GM12892 (cell line): ENCODE measurements at regions not wholly inside any gene's neighbourhood (a gene's known extent, or its start where the extent isn't known, plus 50 kb on each side); places are given as distances from the start of the nearest gene placed in this dataset.

ENCODE experiments used
- DNase-seq: peaks from one replicate; pipeline ENCODE4 v3.0.0; 2011; ENCODE audit not compliant: insufficient read length
- FAIRE-seq: peaks from 2 replicates; lab custom pipeline; 2011; peaks lifted over from hg19 to GRCh38; lab: Jason Lieb, UNC
- POLR2A ChIP-seq: IDR thresholded peaks from 2 replicates; pipeline ENCODE4 v1.6.1; 2011; ENCODE audit warnings: low read depth, low read length, control low read depth
- POLR2AphosphoS5 ChIP-seq: IDR thresholded peaks from 2 replicates; pipeline ENCODE4 v1.6.1; 2011; ENCODE audit warnings: low read depth, low read length, control low read depth
- TAF1 ChIP-seq: IDR thresholded peaks from 2 replicates; pipeline ENCODE4 v1.6.1; 2011; ENCODE audit warnings: low read depth, mild to moderate bottlenecking, control low read depth, low read length, borderline replicate concordance

DNA sequence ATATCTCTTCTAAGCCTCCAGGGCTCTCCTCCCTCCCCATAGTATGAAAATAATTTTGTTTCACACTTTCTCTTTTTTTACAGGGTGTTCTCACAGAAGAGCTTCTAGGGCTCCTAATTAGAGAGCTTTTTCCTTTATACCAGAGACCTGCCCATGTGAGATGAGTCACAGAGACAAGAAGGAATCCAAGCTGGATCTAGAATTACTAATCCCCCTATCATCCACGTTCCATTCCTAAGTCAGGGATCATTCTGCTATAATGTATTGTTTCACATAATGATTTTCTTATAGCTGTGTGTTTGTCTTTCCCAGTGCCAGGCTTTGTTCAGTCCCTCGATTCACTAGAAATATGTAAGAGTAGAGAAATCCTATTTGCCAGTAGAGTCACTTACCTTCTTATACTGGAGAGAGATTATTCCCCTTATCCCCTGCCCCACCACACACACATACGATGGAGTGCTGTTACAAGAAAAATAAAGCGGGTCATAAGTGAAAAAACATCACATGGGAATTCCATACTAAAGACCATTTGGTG is 778.3 kb upstream of the LRRC4C start:
- no peak for FAIRE-seq
- no peak for TF ChIP-seq TAF1
- TF ChIP-seq POLR2A, result no peak
- no peak for TF ChIP-seq POLR2AphosphoS5
- DNase-seq, result no peak

- no peak for DNase-seq
Observed at GRCh38 chr11:42239188-42239587, 779.7 kb upstream of the LRRC4C start.

GRCh38 chr11:42243385-42243784 is 783.9 kb upstream of the LRRC4C start:
- TF ChIP-seq TAF1 (no peak), POLR2AphosphoS5 (no peak), POLR2A (no peak)
- no peak for FAIRE-seq

More at GRCh38 chr11:42239188-42239587, 779.7 kb upstream of the LRRC4C start:
- no peak for FAIRE-seq
- TF ChIP-seq TAF1 (no peak), POLR2AphosphoS5 (no peak), POLR2A (no peak)

DNA sequence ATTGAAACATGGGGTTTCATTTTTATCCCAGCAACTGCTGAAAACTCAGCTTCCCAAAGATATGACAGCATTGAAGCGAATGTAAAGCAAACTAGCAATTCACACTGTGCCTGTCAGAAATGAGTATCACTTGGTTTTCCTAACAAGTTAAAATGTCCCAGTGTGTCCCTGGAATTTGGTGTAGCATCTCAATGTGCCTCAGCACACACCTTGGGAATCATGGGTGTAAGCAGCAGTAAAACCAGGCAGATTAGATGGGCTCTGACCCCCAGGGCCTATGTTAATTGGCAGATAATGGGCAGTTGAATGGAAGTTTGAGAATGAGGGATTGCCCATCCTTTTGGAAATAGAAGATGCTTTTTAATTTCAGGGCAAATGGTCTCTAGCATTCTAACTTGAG is 784.9 kb upstream of the LRRC4C start:
- FAIRE-seq (no peak), DNase-seq (no peak)
- TF ChIP-seq POLR2AphosphoS5 (no peak), TAF1 (no peak), POLR2A (no peak)

More at GRCh38 chr11:42243385-42243784, 783.9 kb upstream of the LRRC4C start:
- no peak for DNase-seq

GRCh38 chr11:42249401-42249800 is 789.9 kb upstream of the LRRC4C start:
- FAIRE-seq (no peak), DNase-seq (no peak)
- TF ChIP-seq TAF1, result no peak
- no peak for TF ChIP-seq POLR2A
- no peak for TF ChIP-seq POLR2AphosphoS5

GRCh38 chr11:42249956-42250355 is 790.5 kb upstream of the LRRC4C start:
- no peak for FAIRE-seq
- TF ChIP-seq POLR2A, result no peak
- TF ChIP-seq POLR2AphosphoS5, result no peak
- no peak for DNase-seq

GRCh38 chr11:42251984-42252383 is 792.5 kb upstream of the LRRC4C start:
- no peak for DNase-seq
- no peak for FAIRE-seq
- TF ChIP-seq POLR2A, result no peak
- no peak for TF ChIP-seq POLR2AphosphoS5
- no peak for TF ChIP-seq TAF1

GRCh38 chr11:42253156-42253555 is 793.7 kb upstream of the LRRC4C start:
- FAIRE-seq, result no peak
- no peak for DNase-seq
- no peak for TF ChIP-seq POLR2A
- TF ChIP-seq POLR2AphosphoS5, result no peak
- TF ChIP-seq TAF1, result no peak

DNA sequence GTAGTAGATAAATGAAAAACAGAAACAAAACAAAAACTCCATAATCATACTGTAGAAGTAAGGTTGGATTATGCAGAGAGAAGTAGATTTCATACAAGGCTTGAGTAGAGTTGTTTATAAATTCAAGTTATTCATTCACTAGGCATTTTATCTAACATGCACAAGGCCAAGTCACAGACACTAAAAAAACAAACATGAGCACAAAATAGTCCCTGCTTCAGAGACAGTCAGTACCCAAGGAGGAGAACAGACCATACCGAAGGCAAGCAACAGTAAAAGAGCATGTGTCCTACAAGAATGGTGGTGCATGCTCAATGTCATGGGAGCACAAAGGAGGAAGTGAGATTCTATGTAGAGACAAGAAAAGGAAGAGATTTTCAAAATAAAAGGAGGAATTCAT is 796.5 kb upstream of the LRRC4C start:
- TF ChIP-seq TAF1 (no peak), POLR2AphosphoS5 (no peak), POLR2A (no peak)
- no peak for FAIRE-seq
- DNase-seq, result no peak

GRCh38 chr11:42257534-42257933 is 798.1 kb upstream of the LRRC4C start:
- no peak for FAIRE-seq
- TF ChIP-seq POLR2A, result no peak
- TF ChIP-seq TAF1, result no peak
- TF ChIP-seq POLR2AphosphoS5, result no peak
- no peak for DNase-seq

DNA sequence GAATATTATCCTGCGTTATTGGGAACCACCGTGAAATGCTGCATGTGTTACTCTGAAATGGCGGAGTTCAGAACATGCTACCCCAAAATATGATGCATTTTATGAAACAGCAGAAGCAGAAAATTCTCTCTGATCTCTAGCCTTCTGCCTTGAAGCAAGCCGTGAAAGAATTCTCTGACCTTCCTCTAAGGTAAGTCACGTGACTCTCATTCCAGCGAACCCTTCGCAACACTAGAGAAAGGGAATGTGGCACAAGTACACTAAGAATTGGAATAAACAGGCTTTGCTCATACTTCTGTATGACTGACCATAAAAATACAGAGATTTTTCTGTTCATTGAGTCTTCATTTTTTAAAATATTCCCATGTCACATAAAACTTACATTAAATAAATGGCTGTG is 805.6 kb upstream of the LRRC4C start:
- TF ChIP-seq POLR2AphosphoS5, result no peak
- TF ChIP-seq TAF1, result no peak
- no peak for TF ChIP-seq POLR2A
- no peak for FAIRE-seq
- DNase-seq, result no peak

GRCh38 chr11:42271306-42271705 is 811.9 kb upstream of the LRRC4C start:
- FAIRE-seq, result no peak
- DNase-seq, result no peak
- TF ChIP-seq TAF1, result no peak

DNA sequence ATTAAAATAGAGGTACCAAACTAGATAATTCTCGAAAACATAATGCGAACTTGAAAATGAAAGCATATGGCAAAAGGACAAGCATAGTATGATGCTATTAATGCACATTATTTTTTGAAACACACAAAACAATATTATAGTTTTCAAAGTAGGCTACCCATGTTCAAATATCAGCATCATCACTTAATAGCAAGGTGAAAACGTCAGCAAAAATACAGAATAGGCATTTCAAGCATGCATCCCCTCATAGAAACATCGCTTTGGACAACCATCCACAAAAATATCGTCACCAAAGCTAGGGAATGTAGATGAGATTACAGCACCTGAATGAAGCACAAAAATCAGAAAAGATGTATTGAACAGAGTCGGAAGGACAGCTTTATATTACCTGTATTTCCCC is 814.5 kb upstream of the LRRC4C start:
- TF ChIP-seq TAF1, result no peak
- TF ChIP-seq POLR2A, result no peak
- no peak for FAIRE-seq
- DNase-seq, result no peak

DNA sequence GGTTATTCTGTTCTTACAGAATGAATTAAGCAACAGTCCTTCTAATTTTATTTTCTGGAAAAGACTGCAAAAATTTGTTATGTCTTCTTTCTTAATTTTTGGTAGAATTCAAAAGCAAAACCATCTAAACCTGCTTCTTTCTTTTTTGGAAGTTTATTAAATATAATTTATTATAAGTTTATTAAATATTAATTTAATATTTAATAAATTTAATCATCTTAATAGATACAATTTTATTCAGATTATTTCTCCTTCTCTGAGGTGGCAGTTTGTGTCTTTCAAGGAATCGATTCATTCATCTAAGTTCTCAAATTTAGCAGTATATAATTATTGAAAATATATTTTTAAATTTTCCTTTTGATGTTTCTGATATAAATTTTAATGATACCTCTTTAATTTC is 837.5 kb upstream of the LRRC4C start:
- FAIRE-seq (no peak), DNase-seq (no peak)
- TF ChIP-seq POLR2A (no peak), POLR2AphosphoS5 (no peak), TAF1 (no peak)

DNA sequence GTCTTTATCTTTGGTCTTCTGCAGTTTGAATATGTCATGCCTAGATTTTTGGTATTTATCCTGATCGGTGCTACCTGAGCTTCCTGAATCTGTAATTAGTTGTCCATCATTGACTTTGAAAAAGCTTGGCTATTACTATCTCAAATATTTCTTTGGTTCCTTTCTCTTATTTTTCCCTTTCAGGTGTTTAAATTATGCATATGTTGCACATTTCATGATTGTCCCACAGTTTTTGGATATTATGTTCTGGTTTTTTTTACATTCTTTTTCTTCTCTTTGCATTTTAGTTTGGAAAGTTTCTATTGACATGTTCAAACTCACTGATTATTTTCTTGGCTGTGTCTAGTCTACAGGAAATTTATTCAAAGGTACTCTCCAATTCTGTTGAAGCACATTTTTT is 840.3 kb upstream of the LRRC4C start:
- no peak for FAIRE-seq
- no peak for TF ChIP-seq POLR2A
- TF ChIP-seq POLR2AphosphoS5, result no peak
- no peak for TF ChIP-seq TAF1
- DNase-seq, result no peak
